Islet precursor cell (in vitro differentiated cells): ENCODE measurements at regions not wholly inside any gene's neighbourhood (a gene's known extent, or its start where the extent isn't known, plus 50 kb on each side); places are given as distances from the start of the nearest gene placed in this dataset.

ENCODE experiments used
- DNase-seq: peaks from one replicate; pipeline ENCODE4 v3.0.0-alpha.2; 2018

- peak; percentile 32 for DNase-seq
These were observed 186.5 kb downstream of the KLF13 start for GRCh38 chr15:31513178-31513577.

GRCh38 chr15:31516440-31516839, 189.8 kb downstream of the KLF13 start:
- DNase-seq = no peak

- DNase-seq = no peak
These were observed 190.2 kb downstream of the KLF13 start for GRCh38 chr15:31516874-31517273.

GRCh38 chr15:31517711-31518110, 191.1 kb downstream of the KLF13 start:
- DNase-seq = no peak

GRCh38 chr15:31522028-31522427, 195.4 kb downstream of the KLF13 start:
- DNase-seq = no peak

GRCh38 chr15:31523027-31523654, 196.5 kb downstream of the KLF13 start:
- DNase-seq = no peak

- DNase-seq = no peak
These were observed 197.0 kb downstream of the KLF13 start for GRCh38 chr15:31523655-31524049.

- no peak for DNase-seq
These were observed 198.6 kb downstream of the KLF13 start for GRCh38 chr15:31525185-31525695.

GRCh38 chr15:31525988-31526665, 199.5 kb downstream of the KLF13 start:
- no peak for DNase-seq

- DNase-seq = no peak
These were observed 200.5 kb downstream of the KLF13 start for GRCh38 chr15:31526916-31527690.

- no peak for DNase-seq
These were observed 202.2 kb downstream of the KLF13 start for GRCh38 chr15:31528846-31529245.

- DNase-seq = no peak
These were observed 211.3 kb downstream of the KLF13 start for GRCh38 chr15:31537770-31538592.

- DNase-seq = no peak
These were observed 214.0 kb downstream of the KLF13 start for GRCh38 chr15:31540633-31541032.

- DNase-seq = no peak
These were observed 217.7 kb downstream of the KLF13 start for GRCh38 chr15:31544361-31544760.

GRCh38 chr15:31545257-31545656, 218.6 kb downstream of the KLF13 start:
- DNase-seq = no peak

GRCh38 chr15:31550211-31550977, 223.8 kb downstream of the KLF13 start:
- no peak for DNase-seq

GRCh38 chr15:31551323-31551722, 224.7 kb downstream of the KLF13 start:
- DNase-seq = no peak

- DNase-seq = no peak
These were observed 226.0 kb downstream of the KLF13 start for GRCh38 chr15:31552482-31553099.

GRCh38 chr15:31554261-31554660, 227.6 kb downstream of the KLF13 start:
- DNase-seq = no peak

- no peak for DNase-seq
These were observed 228.4 kb downstream of the KLF13 start for GRCh38 chr15:31555022-31555421.

- no peak for DNase-seq
These were observed 230.0 kb downstream of the KLF13 start for GRCh38 chr15:31556494-31557150.
